ENCODE measurements at regions not wholly inside any gene's neighbourhood (a gene's known extent, or its start where the extent isn't known, plus 50 kb on each side); places are given as distances from the start of the nearest gene placed in this dataset.

DNA sequence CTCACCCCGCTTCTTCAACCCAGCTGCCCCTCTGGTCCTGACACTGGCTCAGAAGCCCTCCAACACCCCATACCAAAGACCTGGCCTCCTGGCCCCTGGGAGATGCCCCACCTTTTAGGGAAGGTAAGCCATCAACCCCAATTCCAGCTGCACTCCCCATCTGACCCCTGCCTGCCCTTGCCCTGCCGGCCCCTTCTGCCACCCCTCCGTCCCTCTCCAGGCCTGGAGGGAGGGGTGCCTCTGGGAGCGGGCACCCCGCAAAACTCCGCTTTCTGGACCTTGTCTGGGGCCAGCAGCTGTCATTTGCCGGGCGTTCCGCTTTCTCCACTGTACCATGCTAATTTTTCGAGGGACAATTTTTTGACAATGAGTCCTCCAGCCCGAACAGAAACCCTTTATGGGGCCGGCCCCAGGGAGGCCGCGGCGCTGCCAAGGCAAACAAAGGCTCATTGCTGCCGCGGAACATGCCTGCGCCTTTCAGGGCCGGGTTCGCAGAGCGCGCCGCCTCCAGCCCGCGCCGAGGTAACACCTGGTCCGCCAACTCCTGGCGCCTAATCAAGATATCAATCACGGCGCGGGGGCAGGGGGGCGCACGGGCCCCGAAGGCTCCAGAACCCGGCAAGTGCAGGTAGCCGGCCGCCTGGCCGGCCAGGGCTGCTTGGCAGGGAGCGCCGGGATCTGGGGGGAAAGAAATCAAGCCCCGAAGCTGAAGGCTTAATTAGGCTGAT, 96.0 kb downstream of the INHBB start:
- DNase-seq: no peak

- no peak for DNase-seq
These were observed 96.6 kb downstream of the INHBB start for GRCh38 chr2:120442541-120442922.

- DNase-seq: no peak
These were observed 97.1 kb downstream of the INHBB start for GRCh38 chr2:120442923-120443571.

- DNase-seq: no peak
These were observed 98.0 kb downstream of the INHBB start for GRCh38 chr2:120443946-120444345.

DNA sequence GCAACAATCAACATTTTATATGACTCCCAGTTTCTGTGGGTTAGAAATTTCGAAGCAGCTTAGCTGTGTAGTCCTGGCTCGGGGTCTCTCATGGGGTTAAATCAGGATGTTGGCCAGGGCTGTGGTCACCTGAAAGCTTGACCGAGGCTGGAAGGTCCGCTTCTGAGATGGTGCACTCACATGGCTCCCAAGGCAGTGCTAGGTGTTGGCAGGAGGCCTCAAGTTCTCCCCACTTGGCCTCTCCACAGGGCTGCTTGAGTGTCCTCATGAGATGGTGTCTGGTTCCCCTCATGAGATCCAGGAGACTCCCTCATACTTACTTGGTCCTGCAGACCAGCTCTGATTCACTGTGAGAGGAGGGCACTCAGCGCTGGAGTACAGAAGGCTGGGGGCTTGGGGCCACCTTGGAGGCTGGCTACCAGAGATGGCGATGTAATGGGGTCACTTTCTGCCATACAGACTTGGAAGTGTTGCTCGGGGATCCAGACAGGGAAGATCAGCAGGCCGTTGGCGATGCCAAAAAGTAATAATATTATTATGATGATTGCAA, 98.8 kb downstream of the INHBB start:
- DNase-seq: no peak

GRCh38 chr2:120445449-120446143, 99.7 kb downstream of the INHBB start:
- DNase-seq: no peak

- DNase-seq: no peak
These were observed 100.5 kb downstream of the INHBB start for GRCh38 chr2:120446236-120447126.

DNA sequence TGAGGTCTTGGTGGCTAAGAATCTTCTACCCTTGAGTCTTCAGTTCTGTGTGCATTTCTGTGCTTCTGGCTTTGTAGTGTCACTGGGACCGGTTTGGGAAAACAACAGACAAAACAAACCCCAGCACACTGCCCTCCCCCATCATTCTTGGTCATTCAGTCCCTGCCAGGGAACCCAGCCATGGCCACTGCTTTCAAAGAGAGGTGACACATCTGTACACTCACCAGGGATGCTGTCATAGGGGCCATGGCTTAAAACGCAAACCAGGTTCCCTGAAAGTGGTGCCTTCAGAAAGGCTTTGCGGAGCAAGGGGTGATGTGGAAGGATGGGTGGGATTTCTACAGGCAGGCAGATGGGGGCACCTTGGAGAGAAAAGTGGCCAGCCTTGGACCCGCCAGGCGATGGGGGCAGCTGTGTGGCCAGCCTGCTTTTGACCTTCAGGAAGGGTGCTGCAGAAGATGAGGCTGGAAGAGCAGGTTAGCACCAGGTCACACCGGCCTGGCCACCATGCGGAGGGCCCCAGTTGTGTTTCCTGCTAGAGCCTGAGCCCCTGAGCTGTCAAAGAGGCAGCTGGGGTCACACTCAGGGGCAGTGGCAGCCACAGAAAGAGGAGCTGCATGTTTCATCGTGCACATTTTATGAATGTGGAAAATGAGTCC, 101.3 kb downstream of the INHBB start:
- no peak for DNase-seq

GRCh38 chr2:120448436-120448835, 102.5 kb downstream of the INHBB start:
- DNase-seq: no peak

- DNase-seq: no peak
These were observed 103.2 kb downstream of the INHBB start for GRCh38 chr2:120448961-120449810.

GRCh38 chr2:120450196-120450820, 104.4 kb downstream of the INHBB start:
- DNase-seq: no peak

- DNase-seq: no peak
These were observed 105.4 kb downstream of the INHBB start for GRCh38 chr2:120451334-120451733.

DNA sequence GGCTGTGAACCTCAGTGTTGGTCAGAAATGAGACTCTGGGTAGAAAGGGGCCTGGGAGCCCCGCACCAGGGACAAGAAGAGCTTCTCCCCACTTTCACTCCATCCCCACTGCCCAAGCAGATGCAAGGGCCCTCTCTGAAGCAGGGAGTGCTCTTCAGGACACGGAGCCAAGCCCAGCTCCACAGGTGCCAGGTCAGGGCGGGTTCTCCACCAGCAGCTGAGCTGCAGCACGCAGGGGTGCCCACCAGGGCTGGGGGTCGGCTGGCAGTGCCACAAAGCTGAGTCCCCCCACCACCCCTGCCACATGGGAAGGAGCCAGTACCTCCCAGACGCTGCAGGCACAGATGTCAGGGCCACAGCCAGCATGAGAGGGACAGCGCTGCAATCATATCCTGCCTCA, 106.2 kb downstream of the INHBB start:
- DNase-seq: no peak

DNA sequence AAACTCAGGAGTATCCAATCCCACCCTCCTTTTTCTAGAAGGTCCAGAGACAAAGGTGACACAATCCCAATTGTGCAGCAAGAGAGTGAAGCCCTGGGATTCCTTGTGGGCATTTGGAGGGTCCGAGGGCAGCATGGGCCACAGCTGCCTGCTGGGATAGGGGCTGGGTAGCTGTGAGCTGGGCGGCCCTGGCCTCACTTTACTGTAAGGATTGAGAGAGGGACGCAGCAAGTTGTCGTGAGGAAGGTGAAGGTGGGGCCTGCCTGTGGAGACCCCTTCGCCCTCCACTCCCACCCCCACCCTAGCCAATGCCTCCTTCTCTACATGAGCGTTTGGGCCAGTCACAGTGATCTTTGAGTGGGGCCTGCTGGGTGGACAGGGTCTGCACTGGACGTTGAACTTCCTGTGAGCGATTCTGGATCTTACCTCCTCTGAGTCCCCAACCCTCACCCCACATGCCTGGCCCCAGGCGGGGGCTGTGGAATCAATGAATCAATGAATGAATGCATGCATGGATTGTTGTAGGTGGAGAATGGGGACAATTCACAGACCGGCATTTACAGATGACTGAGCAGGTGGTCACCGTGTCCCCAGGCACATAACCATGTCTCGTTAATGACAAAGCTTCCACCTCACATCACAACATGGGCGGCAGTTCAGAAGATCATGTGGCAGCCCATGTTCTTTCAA, 107.2 kb downstream of the INHBB start:
- no peak for DNase-seq

GRCh38 chr2:120453635-120453998, 107.7 kb downstream of the INHBB start:
- DNase-seq: no peak

DNA sequence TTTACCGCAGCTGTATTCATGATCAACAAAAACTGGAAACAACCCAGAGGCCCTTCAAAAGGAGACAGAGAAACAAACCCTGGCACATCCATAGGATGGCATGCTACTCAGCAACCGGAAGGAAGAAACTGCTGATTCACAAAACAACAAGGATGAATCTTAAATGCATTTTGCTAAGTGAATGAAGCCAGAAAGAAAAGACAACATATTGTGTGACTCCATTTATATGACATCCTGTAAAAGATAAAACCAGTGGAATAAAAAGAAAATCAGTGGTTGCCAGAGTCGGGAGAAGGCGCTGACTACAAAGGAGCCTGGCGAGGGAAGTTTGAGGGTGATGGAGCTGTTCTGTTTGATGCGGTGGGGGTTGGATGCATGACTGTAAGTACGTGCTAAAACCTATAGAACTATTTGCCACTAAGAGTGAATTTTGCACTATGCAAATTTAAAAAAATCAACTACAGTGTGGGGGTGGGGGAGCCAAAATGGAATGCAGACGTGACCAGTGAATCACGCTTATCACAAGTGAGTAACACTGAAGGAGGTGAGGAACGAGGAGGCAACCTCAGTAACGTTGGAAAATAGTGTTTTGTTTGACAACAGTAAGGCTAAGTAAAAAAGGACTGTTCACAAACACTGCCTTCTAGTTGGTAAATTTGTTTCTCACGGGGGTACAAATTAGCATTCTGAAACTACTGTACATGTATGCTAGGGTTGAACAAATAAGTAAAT, 108.9 kb downstream of the INHBB start:
- DNase-seq: no peak

DNA sequence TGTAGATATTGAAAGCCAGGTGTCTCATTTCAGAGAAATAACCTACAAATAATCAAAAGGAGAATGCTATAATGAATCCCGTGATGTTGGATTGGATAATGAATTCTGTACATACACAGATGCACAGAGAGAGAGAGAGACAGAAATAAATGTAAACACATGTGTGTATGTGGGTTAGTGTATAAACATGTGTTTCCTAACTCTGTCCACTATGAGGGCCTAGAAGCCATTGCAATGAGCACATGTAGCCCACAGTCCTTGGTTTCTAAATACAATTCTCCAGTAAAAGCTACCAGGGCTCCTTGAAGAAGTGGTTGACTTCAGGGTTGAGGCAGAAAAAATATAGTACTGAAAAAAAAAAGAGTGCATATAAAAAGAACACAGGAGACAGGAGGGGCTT, 109.5 kb downstream of the INHBB start:
- DNase-seq: no peak

GRCh38 chr2:120456867-120457266, 110.9 kb downstream of the INHBB start:
- DNase-seq: no peak

DNA sequence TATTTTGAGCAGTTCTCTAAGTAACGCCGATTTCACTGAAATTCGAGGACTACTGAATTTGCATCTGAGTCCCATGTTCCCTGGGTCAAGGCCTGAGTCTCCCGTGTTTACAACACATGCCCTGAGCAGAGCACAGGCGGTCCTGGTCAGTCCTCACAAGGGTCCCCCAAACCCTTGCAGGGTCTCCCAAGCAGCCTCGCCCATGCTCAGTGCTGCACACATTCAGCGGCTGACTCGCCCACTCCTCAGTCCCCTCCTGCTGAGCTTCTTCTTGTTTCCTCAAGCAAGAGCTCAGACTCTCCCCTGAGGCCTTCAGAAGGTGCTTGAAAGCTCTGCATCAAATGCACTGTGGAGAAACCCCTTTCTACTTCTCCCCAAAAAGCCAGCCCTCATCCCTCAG, 114.6 kb downstream of the INHBB start:
- no peak for DNase-seq
